H54 (cell line): ENCODE measurements at regions not wholly inside any gene's neighbourhood (a gene's known extent, or its start where the extent isn't known, plus 50 kb on each side); places are given as distances from the start of the nearest gene placed in this dataset.

ENCODE experiments used
- DNase-seq: peaks from one replicate; pipeline ENCODE4 v3.0.0; 2011; ENCODE audit warnings: low spot score, mixed read lengths; ENCODE audit not compliant: insufficient read length
- FAIRE-seq: peaks from 3 replicates; lab custom pipeline; 2011; peaks lifted over from hg19 to GRCh38; lab: Jason Lieb, UNC
- POLR2A ChIP-seq: IDR thresholded peaks from 2 replicates; pipeline ENCODE4 v1.6.1; 2011; ENCODE audit warnings: low read depth, mild to moderate bottlenecking, low read length

DNA sequence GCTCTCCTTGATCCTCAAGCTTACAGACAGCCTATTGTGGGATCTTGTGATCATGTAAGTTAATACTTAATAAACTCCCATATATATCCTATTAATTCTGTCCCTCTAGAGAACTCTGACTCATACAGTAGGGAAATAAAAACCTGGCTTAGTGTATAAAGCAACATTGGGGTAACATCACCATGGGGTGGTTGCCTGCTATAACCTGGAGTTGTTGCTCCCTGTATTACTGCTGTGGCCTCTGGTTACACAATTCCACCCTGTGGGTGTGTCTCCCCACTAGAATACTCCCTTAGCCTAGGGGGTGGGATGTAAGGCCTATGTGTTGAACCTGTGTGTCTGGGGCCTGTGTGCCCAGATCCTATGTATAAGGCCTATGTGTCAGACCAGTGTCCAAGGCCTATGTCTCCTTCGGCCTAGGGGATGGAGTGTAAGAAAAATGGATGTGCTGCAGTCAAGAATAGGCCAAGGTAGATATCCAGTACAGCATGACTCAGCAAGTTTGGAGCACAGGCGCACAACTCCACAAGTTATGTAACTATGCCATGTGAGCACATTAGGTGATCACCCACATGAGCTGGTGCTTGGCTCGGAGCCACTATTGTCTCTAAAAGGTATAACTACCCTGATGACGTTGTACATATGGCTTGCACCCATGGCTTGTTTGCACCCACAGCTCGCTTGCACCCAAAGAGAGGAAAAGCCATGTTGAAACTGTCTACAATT, 96.8 kb upstream of the C1orf21 start:
- TF ChIP-seq POLR2A = no peak
- no peak for DNase-seq
- FAIRE-seq = no peak

DNA sequence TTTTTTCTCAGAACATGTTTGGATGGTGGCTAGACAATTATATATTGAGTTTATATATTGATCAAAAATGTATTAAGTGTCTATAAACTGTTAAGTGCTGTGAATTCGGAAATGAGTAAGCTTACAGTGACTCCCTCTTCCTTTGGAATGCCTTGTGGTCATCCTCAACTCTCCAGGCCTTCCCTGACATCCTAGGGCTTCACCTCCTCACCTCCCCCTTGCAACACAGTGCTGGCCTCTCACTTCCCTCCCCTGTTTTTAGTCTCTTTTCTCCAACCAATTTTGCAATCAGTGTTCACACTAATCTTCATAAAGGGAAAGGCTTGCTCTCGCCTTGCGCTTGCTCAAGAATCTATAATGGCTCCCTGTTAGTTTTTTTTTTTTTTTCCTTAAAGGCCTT, 95.1 kb upstream of the C1orf21 start:
- FAIRE-seq (no peak), DNase-seq (no peak)
- TF ChIP-seq POLR2A = no peak

DNA sequence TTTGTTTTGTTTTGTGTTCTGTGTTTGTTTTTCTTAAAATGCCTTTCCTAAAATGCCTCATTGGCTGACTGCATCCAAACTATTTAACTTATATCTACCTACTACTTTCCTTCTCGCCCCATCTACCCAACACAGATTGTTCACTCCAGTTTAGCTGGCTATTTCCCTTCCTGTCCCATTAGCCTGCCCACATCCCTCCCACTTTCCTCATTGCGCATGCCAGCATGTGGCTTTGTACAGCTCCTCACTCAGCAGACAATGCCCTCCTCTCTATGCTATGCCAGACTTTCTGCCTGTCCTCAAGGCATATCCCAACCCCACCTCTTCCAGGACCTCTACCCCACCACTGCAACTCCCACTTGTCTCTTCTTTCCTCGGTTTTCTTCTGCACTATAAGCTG, 94.7 kb upstream of the C1orf21 start:
- no peak for TF ChIP-seq POLR2A
- FAIRE-seq = no peak
- DNase-seq = no peak

DNA sequence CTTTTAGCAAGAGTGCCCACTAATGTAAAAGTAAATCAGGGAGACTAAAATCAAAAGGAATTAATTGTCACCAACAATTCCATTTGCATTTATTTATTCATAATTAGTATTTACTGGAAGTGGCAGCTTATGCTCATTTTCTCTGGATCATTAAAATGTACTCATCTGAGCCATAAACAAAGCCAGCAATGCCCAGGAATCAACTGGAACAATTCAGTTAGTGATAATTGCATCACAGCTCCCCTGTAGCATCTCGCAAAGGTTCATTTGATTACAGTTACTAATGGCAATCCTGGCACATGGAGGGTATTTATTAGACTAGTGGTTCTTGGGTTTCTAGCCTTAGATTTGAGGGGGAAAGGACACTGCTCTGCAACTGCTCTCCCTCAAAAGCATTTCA, 92.7 kb upstream of the C1orf21 start:
- TF ChIP-seq POLR2A = no peak
- DNase-seq (no peak), FAIRE-seq (no peak)

DNA sequence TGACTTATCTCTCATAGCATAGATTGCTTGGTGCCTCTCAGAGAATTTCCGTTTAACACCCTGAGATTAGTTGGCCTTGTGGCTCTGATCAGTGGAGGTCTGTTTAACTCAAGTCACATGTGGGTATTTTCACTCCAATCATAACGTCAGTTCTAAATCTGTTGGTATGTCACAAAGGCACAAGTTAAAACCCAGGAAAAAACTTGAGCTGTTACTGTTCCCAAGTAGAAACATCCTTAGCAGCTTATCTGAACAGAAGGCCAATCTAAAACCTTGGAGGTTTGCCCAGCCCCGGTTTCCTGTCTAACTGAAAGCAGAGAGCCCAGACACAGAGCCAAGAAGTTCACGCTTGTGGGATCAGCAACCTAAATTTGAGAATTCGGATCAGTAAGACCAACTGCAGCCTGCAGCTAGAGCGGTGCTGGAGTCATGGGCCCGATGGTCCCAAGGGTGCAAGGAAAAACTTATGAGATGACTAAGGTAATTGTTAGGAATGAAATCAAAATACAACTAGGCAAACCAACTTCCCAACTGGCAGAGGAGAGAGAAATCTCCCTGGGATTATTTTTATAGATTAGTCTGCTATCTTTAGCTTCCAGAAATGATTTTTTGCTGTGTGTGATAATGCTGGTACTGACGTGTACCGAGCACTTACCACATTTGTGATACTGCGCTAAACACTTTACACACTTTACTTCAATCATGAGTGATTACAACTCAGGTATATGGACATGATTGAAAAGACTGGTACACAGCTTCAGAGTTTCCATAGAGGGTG, 90.2 kb upstream of the C1orf21 start:
- no peak for DNase-seq
- no peak for FAIRE-seq
- no peak for TF ChIP-seq POLR2A

DNA sequence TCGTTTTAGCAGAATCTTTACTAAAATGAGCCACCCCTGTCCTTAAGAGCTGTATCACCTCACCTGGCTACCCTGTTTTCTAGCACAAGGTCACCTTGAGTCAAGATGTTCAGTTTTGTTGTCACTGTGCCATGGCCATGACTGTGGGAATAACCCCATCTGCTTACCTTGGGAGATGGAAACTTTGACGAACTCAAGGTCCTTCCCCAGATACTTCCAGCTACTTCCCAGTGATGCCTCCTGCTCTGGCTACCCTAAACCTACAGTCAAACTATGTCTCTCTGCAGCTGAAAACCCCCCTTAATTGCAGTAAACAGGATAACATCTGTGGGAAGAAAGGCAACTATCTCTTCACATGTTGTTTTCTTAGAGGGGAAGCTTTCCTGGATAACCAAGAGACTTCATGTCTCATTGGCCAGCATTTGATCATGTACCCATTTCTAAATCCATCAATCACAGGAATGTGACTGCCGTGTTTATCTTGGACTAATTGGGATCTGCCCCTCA, 89.5 kb upstream of the C1orf21 start:
- FAIRE-seq = no peak

DNA sequence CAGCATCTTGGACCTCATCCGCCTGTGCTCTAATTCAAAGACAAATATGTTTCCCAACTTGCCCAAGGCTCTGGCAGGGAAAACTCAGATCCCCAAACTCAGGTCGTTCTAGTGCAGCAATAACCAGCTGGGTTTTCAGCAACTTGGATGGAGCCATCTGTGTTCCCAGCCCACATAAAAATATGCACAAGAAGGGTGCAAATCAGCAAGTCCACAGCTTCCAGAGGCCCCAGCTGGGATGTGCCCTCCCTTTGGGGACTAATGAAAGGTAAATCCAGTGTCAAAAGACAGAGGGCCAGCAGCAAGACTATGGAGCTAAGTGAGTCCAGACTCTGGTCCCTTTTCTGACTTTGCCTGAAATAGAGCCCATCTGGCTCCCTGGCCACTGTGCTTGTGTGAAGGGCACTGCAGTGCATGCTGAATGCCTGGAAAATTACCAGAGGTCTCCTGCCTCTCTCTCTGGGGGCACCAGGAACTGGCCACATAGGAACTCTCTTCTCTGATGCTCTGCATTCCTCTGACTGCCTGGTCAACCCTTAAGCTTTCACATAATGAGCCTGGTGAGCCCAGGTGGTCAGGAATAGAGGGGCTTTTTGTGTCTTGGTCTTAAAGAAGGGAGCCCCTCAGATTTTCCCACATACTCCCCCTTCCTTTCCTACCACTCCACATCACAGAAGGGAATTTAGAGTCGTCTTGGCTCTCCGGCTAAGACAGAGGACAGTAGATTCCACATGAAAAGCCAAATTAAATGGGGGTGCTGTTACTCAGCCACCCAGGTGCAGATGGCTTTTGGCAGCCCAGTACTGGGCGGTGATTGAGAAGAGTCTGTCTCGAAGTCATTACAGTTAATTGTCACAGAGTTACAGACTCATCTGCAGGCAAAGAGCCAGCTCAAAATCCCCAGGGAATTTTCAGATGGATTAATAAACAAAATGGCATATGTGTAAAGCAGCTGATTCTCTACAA, 88.1 kb upstream of the C1orf21 start:
- TF ChIP-seq POLR2A = no peak
- FAIRE-seq = no peak
- no peak for DNase-seq

More for the DNA sequence above, 89.5 kb upstream of the C1orf21 start:
- TF ChIP-seq POLR2A = no peak
- no peak for DNase-seq

DNA sequence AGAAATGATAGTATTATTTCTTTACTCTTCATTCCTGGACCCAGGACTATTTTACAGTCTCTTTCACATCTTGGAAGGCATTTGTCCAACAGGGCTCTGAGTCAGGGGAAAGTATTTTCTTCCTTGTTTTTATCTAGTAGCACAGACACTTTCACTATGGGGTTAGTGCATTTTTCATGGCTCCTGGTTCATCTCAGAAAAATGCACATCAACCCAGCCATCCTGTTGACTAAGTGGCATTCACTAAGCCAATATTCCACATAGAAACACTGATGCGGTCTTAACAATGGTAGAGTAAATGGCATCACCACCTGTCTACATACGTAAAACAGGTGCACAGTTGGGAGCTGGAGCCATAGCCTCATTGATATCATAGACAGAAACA, 87.4 kb upstream of the C1orf21 start:
- FAIRE-seq (peak; percentile 76), DNase-seq (no peak)
- no peak for TF ChIP-seq POLR2A

DNA sequence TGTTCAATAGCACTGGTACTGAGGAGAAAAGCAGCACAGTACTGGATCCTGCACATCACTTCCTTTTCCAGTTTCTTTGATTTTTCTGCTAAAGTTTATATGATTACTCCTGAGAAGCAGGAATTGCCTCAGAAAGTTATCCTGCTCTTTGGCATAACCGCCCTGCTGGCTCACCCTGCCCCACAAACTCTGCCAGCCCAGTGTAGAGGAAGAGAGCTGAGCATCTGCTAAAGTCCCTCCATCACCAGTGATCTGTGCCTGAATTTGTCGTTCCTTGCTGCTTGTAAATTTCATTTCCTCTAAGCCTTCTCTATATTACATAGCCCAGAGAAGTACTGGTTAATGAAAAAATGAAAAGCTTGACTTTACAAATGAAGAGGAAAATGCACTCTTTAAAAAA, 87.0 kb upstream of the C1orf21 start:
- DNase-seq (no peak), FAIRE-seq (no peak)
- TF ChIP-seq POLR2A = no peak

DNA sequence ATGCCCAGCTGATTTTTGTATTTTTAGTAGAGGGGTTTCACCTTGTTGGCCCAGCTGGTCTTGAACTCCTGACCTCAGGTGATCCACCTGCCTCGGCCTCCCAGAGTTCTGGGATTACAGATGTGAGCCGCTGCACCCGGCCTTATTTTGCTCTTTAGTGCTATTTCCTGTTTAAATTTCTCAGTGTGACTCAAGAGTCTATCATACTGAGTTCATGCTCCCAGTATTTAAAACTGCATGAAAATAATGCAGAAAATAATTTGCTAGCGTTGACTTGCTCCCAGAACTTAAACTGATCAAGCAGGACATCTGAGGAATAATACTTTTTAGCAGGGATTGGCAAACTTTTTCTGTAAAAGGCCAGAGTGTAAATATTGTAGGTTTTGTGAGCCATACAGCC, 86.4 kb upstream of the C1orf21 start:
- DNase-seq (no peak), FAIRE-seq (no peak)
- TF ChIP-seq POLR2A = no peak

DNA sequence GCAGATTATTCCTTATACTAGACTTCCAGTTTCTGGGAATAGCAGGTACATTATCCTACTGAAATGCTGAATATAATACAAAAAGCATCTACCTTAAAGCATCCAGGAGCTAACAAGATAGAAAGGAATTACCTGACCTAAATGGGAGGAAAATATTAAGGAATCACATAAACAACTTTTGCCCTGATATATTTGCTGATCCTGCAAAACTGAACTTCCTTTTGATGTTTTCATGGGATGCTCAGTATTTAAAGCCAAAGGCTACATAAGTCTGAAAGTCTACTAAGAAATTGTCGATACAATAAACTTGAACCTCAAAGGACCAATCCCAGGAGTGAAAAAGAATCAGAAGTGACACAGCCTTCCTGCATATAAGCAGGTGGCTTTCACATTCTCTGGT, 85.6 kb upstream of the C1orf21 start:
- TF ChIP-seq POLR2A = no peak
- DNase-seq (no peak), FAIRE-seq (no peak)

DNA sequence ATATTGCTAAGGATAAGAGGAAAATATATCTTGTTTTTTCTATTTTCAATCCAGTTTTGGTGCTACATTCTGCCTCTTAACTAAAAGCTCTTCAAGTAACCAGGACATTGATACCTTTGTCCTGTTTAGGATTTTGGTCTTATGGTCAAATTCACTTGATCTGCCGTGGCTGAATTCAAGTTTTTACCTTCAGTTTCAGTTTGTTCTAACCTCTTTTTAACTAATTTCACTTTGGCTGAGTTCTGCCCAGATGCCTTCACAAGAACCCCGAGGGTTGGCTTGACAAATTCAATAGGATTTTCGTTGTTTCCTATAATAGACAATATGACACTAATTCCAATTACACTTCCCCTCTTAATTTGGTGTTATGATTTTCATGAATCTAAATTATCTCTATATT, 84.5 kb upstream of the C1orf21 start:
- DNase-seq (no peak), FAIRE-seq (no peak)
- no peak for TF ChIP-seq POLR2A

DNA sequence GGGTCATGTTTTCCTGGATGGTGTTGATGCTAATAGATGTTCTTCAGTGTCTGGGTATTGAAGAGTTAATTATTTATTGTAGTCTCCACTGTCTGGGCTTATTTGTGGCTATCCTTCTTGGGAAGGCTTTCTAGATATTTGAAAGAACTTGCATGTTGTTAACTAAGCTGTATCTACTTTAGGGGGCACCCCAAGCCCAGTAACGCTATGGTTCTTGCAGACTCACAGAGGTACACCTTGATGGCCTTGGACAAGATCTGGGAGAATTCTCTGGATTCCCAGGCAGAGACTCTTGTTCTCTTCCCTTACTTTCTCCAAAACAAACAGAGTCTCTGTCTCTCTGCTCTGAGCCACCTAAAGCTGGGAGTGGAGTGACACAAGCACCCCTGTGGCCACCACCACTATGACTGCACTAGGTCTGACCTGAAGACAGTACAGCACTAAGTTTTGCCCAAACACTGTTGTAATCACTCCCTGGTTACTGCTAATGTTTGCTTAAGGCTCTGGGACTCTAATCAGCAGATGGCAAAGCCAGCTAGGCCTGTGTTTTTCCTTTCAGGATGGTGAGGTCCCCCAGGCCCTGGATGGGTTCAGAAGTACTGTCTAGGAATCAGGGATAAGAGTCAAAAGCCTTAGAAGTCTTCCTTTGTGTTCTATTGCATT, 76.5 kb upstream of the C1orf21 start:
- DNase-seq (no peak), FAIRE-seq (no peak)
- no peak for TF ChIP-seq POLR2A

DNA sequence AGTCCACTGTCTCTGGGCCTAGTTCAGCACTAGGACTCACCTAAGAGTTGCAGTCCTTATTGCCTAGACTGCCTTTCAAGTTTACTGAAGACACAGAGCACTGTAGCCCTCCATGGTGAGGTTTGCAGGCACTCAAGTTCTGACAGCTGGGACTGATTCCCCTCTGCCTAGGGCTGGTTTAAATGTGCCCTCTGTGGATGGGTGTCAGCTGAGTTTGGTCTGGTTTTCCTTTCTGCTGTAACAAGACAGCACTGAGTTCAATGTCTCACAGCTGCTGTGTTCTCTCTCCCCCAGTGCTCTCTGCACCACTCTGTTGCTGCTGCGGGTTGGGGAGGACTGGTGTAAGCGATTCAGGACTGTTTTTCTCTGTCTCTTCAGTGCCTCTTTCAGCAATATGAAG, 75.2 kb upstream of the C1orf21 start:
- DNase-seq (no peak), FAIRE-seq (no peak)
- TF ChIP-seq POLR2A = 0 out of 2 replicates have a peak, but pooled peaks have one; percentile 7
